GM21360 (cell line): ENCODE measurements at regions not wholly inside any gene's neighbourhood (a gene's known extent, or its start where the extent isn't known, plus 50 kb on each side); places are given as distances from the start of the nearest gene placed in this dataset.

Experiments
- ATAC-seq: cut with Tn5 transposase; IDR thresholded peaks from one replicate; pipeline ENCODE4 v1.9.1; 2021; ENCODE audit warnings: mild to moderate bottlenecking, moderate library complexity; ENCODE audit not compliant: unreplicated experiment

GRCh38 chr7:156002362-156003066 is 190.3 kb upstream of the SHH start:
- no peak for ATAC-seq

GRCh38 chr7:156001496-156002260 is 189.4 kb upstream of the SHH start:
- no peak for ATAC-seq

GRCh38 chr7:156000601-156001396 is 188.5 kb upstream of the SHH start:
- no peak for ATAC-seq

GRCh38 chr7:155999631-156000489 is 187.6 kb upstream of the SHH start:
- ATAC-seq = no peak

- no peak for ATAC-seq
These were observed 186.7 kb upstream of the SHH start for GRCh38 chr7:155998766-155999630.

GRCh38 chr7:155998328-155998691 is 186.0 kb upstream of the SHH start:
- ATAC-seq = no peak

- no peak for ATAC-seq
These were observed 185.4 kb upstream of the SHH start for GRCh38 chr7:155997431-155998327.

- ATAC-seq = no peak
These were observed 184.5 kb upstream of the SHH start for GRCh38 chr7:155996718-155997280.

- ATAC-seq = no peak
These were observed 182.9 kb upstream of the SHH start for GRCh38 chr7:155995183-155995612.

GRCh38 chr7:155994279-155994811 is 182.1 kb upstream of the SHH start:
- ATAC-seq = no peak

- no peak for ATAC-seq
These were observed 181.4 kb upstream of the SHH start for GRCh38 chr7:155993420-155994278.

GRCh38 chr7:155992974-155993373 is 180.7 kb upstream of the SHH start:
- ATAC-seq = no peak

- ATAC-seq = no peak
These were observed 180.3 kb upstream of the SHH start for GRCh38 chr7:155992538-155992937.

GRCh38 chr7:155992107-155992506 is 179.8 kb upstream of the SHH start:
- no peak for ATAC-seq

- no peak for ATAC-seq
These were observed 179.2 kb upstream of the SHH start for GRCh38 chr7:155991470-155991869.

- no peak for ATAC-seq
These were observed 176.2 kb upstream of the SHH start for GRCh38 chr7:155988416-155988815.

- no peak for ATAC-seq
These were observed 175.5 kb upstream of the SHH start for GRCh38 chr7:155987681-155988235.
